SK-N-SH (cell line): ENCODE measurements at regions not wholly inside any gene's neighbourhood (a gene's known extent, or its start where the extent isn't known, plus 50 kb on each side); places are given as distances from the start of the nearest gene placed in this dataset.

ENCODE experiments used
- CTCF ChIA-PET: fragments of 300-600, 350-600 bp; formaldehyde crosslinking; extraction: SDS; loops from one replicate; lab custom pipeline; 2021; lab: Yijun Ruan, JAX
- POLR2A ChIA-PET: fragments of 350-600 bp; sonication (Branson Sonifier 250); formaldehyde crosslinking; extraction: SDS; loops from one replicate; lab custom pipeline; 2020; ENCODE audit warnings: antibody characterized with exemption, inconsistent platforms; lab: Yijun Ruan, JAX
- DNase-seq: peaks from one replicate; pipeline ENCODE4 v3.0.0; 2012
- H2AFZ ChIP-seq: fragments of 200-600 bp; sonication (generic); 2 replicates; pipeline ENCODE4 v1.8.1; 2016; ENCODE audit warnings: antibody characterized with exemption, mild to moderate bottlenecking, low read depth
- H3F3A ChIP-seq: fragments of 200-600 bp; sonication (generic); replicated peaks from 2 replicates; pipeline ENCODE3; 2016; ENCODE audit warnings: antibody characterized with exemption, mild to moderate bottlenecking; ENCODE audit not compliant: insufficient read depth
- H3K27ac ChIP-seq, 2 experiments: fragments of 200-500 bp in 1 of 2; fragments of 200-600 bp in 1 of 2; sonication (Bioruptor generic) in 1 of 2; sonication (generic), shearing (Covaris generic) in 1 of 2; 2 replicates each; pipeline versions ENCODE4 v1.5.1 to v1.6.1; 2014 to 2016; ENCODE audit warnings: low read depth in 2 of 2, inconsistent platforms in 1 of 2, low read length in 1 of 2, mild to moderate bottlenecking in 1 of 2, mixed read lengths in 1 of 2
- H3K27me3 ChIP-seq: fragments of 200-600 bp; sonication (generic), shearing (Covaris generic); 2 replicates; pipeline ENCODE4 v1.6.1; 2016; ENCODE audit warnings: mixed run types; ENCODE audit not compliant: insufficient read depth
- H3K36me3 ChIP-seq, 2 experiments: fragments of 200-500 bp in 1 of 2; fragments of 200-600 bp in 1 of 2; sonication (Bioruptor generic) in 1 of 2; sonication (generic) in 1 of 2; replicated peaks in 1 of 2; 2 replicates each; pipeline versions ENCODE3 to v1.5.1; 2014 to 2016; ENCODE audit warnings: low read length in 1 of 2, mild to moderate bottlenecking in 1 of 2; ENCODE audit not compliant: insufficient read depth in 2 of 2, control insufficient read depth in 1 of 2
- H3K4me1 ChIP-seq, 2 experiments: fragments of 200-500 bp in 1 of 2; fragments of 200-600 bp in 1 of 2; sonication (Bioruptor generic) in 1 of 2; sonication (generic), shearing (Covaris generic) in 1 of 2; 2 replicates each; pipeline versions ENCODE4 v1.5.1 to v1.6.1; 2014 to 2016; ENCODE audit warnings: low read depth in 1 of 2, low read length in 1 of 2, mixed run types in 1 of 2; ENCODE audit not compliant: insufficient read depth in 2 of 2, control insufficient read depth in 1 of 2
- H3K4me2 ChIP-seq: fragments of 200-600 bp; sonication (generic), shearing (Covaris generic); 2 replicates; pipeline ENCODE4 v1.6.1; 2017; ENCODE audit warnings: mixed run types
- H3K4me3 ChIP-seq, 2 experiments: fragments of 200-500 bp in 1 of 2; fragments of 200-600 bp in 1 of 2; sonication (Bioruptor generic) in 1 of 2; sonication (generic), shearing (Covaris generic) in 1 of 2; 2 replicates each; pipeline versions ENCODE4 v1.5.1 to v1.8.1; 2014 to 2016; ENCODE audit warnings: low read depth in 2 of 2, inconsistent platforms in 1 of 2, low read length in 1 of 2, mild to moderate bottlenecking in 1 of 2, mixed read lengths in 1 of 2, moderate library complexity in 1 of 2
- H3K79me2 ChIP-seq: fragments of 200-600 bp; sonication (generic); 2 replicates; pipeline ENCODE4 v1.8.1; 2017; ENCODE audit warnings: mild to moderate bottlenecking; ENCODE audit not compliant: insufficient read depth
- H3K9ac ChIP-seq: fragments of 200-600 bp; sonication (generic); 2 replicates; pipeline ENCODE4 v1.6.1; 2017; ENCODE audit warnings: mixed run types
- H3K9me2 ChIP-seq: fragments of 200-600 bp; sonication (generic); 2 replicates; pipeline ENCODE4 v1.6.1; 2017; ENCODE audit warnings: mixed run types
- H3K9me3 ChIP-seq: fragments of 200-600 bp; sonication (generic); 2 replicates; pipeline ENCODE4 v1.6.1; 2017; ENCODE audit warnings: mixed run types, mild to moderate bottlenecking, moderate library complexity
- H4K20me1 ChIP-seq: fragments of 200-600 bp; sonication (generic); 2 replicates; pipeline ENCODE4 v1.6.1; 2017; ENCODE audit warnings: mild to moderate bottlenecking, mixed run types; ENCODE audit not compliant: insufficient read depth
- CTCF ChIP-seq: fragments of 200-600 bp; sonication (generic); IDR thresholded peaks from 2 replicates; pipeline ENCODE4 v1.6.1; 2017; ENCODE audit warnings: antibody characterized with exemption, mild to moderate bottlenecking, moderate library complexity
- FOSL2 ChIP-seq: IDR thresholded peaks from 2 replicates; pipeline ENCODE4 v1.4.0; 2012; ENCODE audit warnings: low read depth, mild to moderate bottlenecking, moderate library complexity, borderline replicate concordance
- FOXJ3 ChIP-seq: sonication (generic); formaldehyde crosslinking; IDR thresholded peaks from 2 replicates; pipeline ENCODE4 v1.5.1; 2020; ENCODE audit warnings: mild to moderate bottlenecking, missing genetic modification reagents
- FOXM1 ChIP-seq: IDR thresholded peaks from 2 replicates; pipeline ENCODE4 v1.4.0; 2012; ENCODE audit warnings: low read depth, mild to moderate bottlenecking
- GATA2 ChIP-seq: sonication (generic); formaldehyde crosslinking; IDR thresholded peaks from 2 replicates; pipeline ENCODE4 v1.5.0; 2020; ENCODE audit warnings: mild to moderate bottlenecking, missing genetic modification reagents
- JUND ChIP-seq: IDR thresholded peaks from 2 replicates; pipeline ENCODE4 v1.4.0; 2012
- MAX ChIP-seq: IDR thresholded peaks from 2 replicates; pipeline ENCODE4 v1.4.0; 2012; ENCODE audit warnings: low read depth
- MXI1 ChIP-seq: IDR thresholded peaks from 2 replicates; pipeline ENCODE4 v1.6.1; 2012; ENCODE audit warnings: mild to moderate bottlenecking, low read depth, low read length, improper control_type of control experiment
- NFIC ChIP-seq: IDR thresholded peaks from 2 replicates; pipeline ENCODE4 v1.4.0; 2012; ENCODE audit warnings: borderline replicate concordance
- POLR2AphosphoS5 ChIP-seq: IDR thresholded peaks from 2 replicates; pipeline ENCODE4 v1.6.1; 2012; ENCODE audit warnings: low read depth, low read length
- RAD21 ChIP-seq: IDR thresholded peaks from 2 replicates; pipeline ENCODE4 v1.6.1; 2012; ENCODE audit warnings: mild to moderate bottlenecking, low read length
- RCOR1 ChIP-seq: fragments of 150-350 bp; IDR thresholded peaks from 2 replicates; pipeline ENCODE4 v1.6.1; 2017; ENCODE audit warnings: antibody characterized with exemption, low read length
- RFX5 ChIP-seq: IDR thresholded peaks from 2 replicates; pipeline ENCODE4 v1.6.1; 2012; ENCODE audit warnings: mild to moderate bottlenecking, improper control_type of control experiment, low read length
- SIN3A ChIP-seq: IDR thresholded peaks from 2 replicates; pipeline ENCODE4 v1.6.1; 2012; ENCODE audit warnings: low read depth, mild to moderate bottlenecking, low read length, moderate library complexity, borderline replicate concordance
- SMC3 ChIP-seq: IDR thresholded peaks from 2 replicates; pipeline ENCODE4 v1.6.1; 2012; ENCODE audit warnings: low read depth, low read length, improper control_type of control experiment
- TAF1 ChIP-seq: IDR thresholded peaks from 2 replicates; pipeline ENCODE4 v1.6.1; 2012; ENCODE audit warnings: low read depth, mild to moderate bottlenecking, low read length, moderate library complexity, borderline replicate concordance
- TEAD4 ChIP-seq: IDR thresholded peaks from 2 replicates; pipeline ENCODE4 v1.4.0; 2012; ENCODE audit warnings: mild to moderate bottlenecking, borderline replicate concordance; ENCODE audit not compliant: insufficient read depth
- USF1 ChIP-seq: IDR thresholded peaks from 2 replicates; pipeline ENCODE4 v1.4.0; 2012; ENCODE audit warnings: low read depth, borderline replicate concordance
- YY1 ChIP-seq: IDR thresholded peaks from 2 replicates; pipeline ENCODE4 v1.4.0; 2012; ENCODE audit warnings: low read depth, mild to moderate bottlenecking
- WGBS: methylation state at CpG from one replicate; pipeline ENCODE4 v1.1.6; 2017; ENCODE audit warnings: low lambda C conversion rate; 5-methylcytosine and 5-hydroxymethylcytosine counted together

GRCh38 chr16:8126313-8126712 lies 464.0 kb downstream of the TMEM114 start:
- Histone ChIP-seq H3K4me3 (no peak overlapping the region), H3K27ac (no peak overlapping the region), H3K36me3 (no peaks in the 10 kb centered on the region), H3K4me2 (no peak overlapping the region), H3F3A (no peaks in the 10 kb centered on the region), H2AFZ (no peak overlapping the region), H3K9ac (no peak overlapping the region), H3K9me2 (no peaks in the 10 kb centered on the region), H3K9me3 (no peaks in the 10 kb centered on the region), H3K79me2 (no peaks in the 10 kb centered on the region), H3K27me3 (no peaks in the 10 kb centered on the region), H3K4me1 (no peaks in the 10 kb centered on the region), H4K20me1 (no peaks in the 10 kb centered on the region)
- 40% methylated on average over 3 of the region's 3 CpGs for WGBS
- no peak for DNase-seq
- no peak for TF ChIP-seq FOXJ3 (CRISPR knock-in tag)
- TF ChIP-seq MXI1 = no peak
- CTCF ChIA-PET = no interaction called here
- POLR2A ChIA-PET = no interaction called here

GRCh38 chr16:8120001-8120400 lies 470.3 kb downstream of the TMEM114 start:
- 4% methylated on average over 4 of the region's 4 CpGs for WGBS
- H3K4me1 ChIP-seq = no peaks in the 10 kb centered on the region
- H2AFZ ChIP-seq = no peak overlapping the region
- TF ChIP-seq FOSL2 (no peak), USF1 (no peak), GATA2 (CRISPR knock-in tag) (no peak), TAF1 (no peak)
- DNase-seq = no peak
- ChIA-PET CTCF (no interaction called here), POLR2A (no interaction called here)
- H3K27ac ChIP-seq = no peak overlapping the region
- no peaks in the 10 kb centered on the region for H3K36me3 ChIP-seq
- no peak overlapping the region for H3K4me2 ChIP-seq
- H3K9ac ChIP-seq = no peak overlapping the region
- H3K79me2 ChIP-seq = no peaks in the 10 kb centered on the region
- no peak overlapping the region for H3K4me3 ChIP-seq
- H3K9me2 ChIP-seq = no peaks in the 10 kb centered on the region
- H3F3A ChIP-seq = no peaks in the 10 kb centered on the region
- H3K27me3 ChIP-seq = no peaks in the 10 kb centered on the region
- no peaks in the 10 kb centered on the region for H3K9me3 ChIP-seq
- no peaks in the 10 kb centered on the region for H4K20me1 ChIP-seq

GRCh38 chr16:8115814-8116213 lies 474.5 kb downstream of the TMEM114 start:
- H3K4me2 ChIP-seq = no peak overlapping the region
- CTCF ChIA-PET = no interaction called here

More at GRCh38 chr16:8115814-8116213, 474.5 kb downstream of the TMEM114 start:
- Histone ChIP-seq H3K27me3 (no peaks in the 10 kb centered on the region), H3K9me3 (no peaks in the 10 kb centered on the region), H3K9me2 (no peaks in the 10 kb centered on the region), H3K4me3 (no peak overlapping the region), H3K4me1 (no peaks in the 10 kb centered on the region), H3K79me2 (no peaks in the 10 kb centered on the region), H3K9ac (no peak overlapping the region), H3F3A (no peaks in the 10 kb centered on the region), H4K20me1 (no peaks in the 10 kb centered on the region), H3K27ac (no peak overlapping the region), H3K36me3 (no peaks in the 10 kb centered on the region), H2AFZ (no peak overlapping the region)
- POLR2A ChIA-PET = no interaction called here
- TF ChIP-seq FOSL2 = no peak
- TF ChIP-seq USF1 = no peak
- no peak for TF ChIP-seq SIN3A
- no peak for TF ChIP-seq TEAD4
- TF ChIP-seq SMC3 = no peak
- TF ChIP-seq CTCF = no peak
- no peak for TF ChIP-seq TAF1
- TF ChIP-seq FOXM1 = no peak
- TF ChIP-seq NFIC = no peak
- no peak for TF ChIP-seq RFX5
- no peak for TF ChIP-seq RCOR1
- no peak for TF ChIP-seq GATA2 (CRISPR knock-in tag)
- TF ChIP-seq POLR2AphosphoS5 = no peak
- no peak for TF ChIP-seq MXI1
- no peak for TF ChIP-seq JUND
- no peak for TF ChIP-seq RAD21
- TF ChIP-seq MAX = no peak
- no peak for TF ChIP-seq YY1
- DNase-seq = no peak
- 7% methylated on average over 2 of the region's 2 CpGs for WGBS
